Neuronal stem cell (in vitro differentiated cells): ENCODE measurements at regions not wholly inside any gene's neighbourhood (a gene's known extent, or its start where the extent isn't known, plus 50 kb on each side); places are given as distances from the start of the nearest gene placed in this dataset.

Experiments
- DNase-seq: peaks from one replicate; pipeline ENCODE4 v3.0.0-alpha.2; 2013; ENCODE audit warnings: low spot score
- H2AFZ ChIP-seq: one replicate; pipeline ENCODE4 v1.6.1; 2013; ENCODE audit warnings: mild to moderate bottlenecking, low read length, inconsistent platforms
- H2AK5ac ChIP-seq: 2 replicates; pipeline ENCODE4 v1.6.1; 2013; ENCODE audit warnings: low read depth, mild to moderate bottlenecking, inconsistent platforms, low read length, moderate library complexity, mixed read lengths
- H2BK120ac ChIP-seq: 2 replicates; pipeline ENCODE4 v1.6.1; 2013; ENCODE audit warnings: low read depth, mild to moderate bottlenecking, inconsistent platforms, low read length, moderate library complexity, mixed read lengths
- H2BK12ac ChIP-seq: one replicate; pipeline ENCODE4 v1.6.1; 2013; ENCODE audit warnings: low read length, inconsistent platforms
- H2BK15ac ChIP-seq: 2 replicates; pipeline ENCODE4 v1.6.1; 2013; ENCODE audit warnings: mild to moderate bottlenecking, low read length, inconsistent platforms, mixed read lengths
- H2BK5ac ChIP-seq: one replicate; pipeline ENCODE4 v1.6.1; 2013; ENCODE audit warnings: inconsistent platforms, mild to moderate bottlenecking, low read length, moderate library complexity
- H3K14ac ChIP-seq: one replicate; pipeline ENCODE4 v1.6.1; 2013; ENCODE audit warnings: low read length, inconsistent platforms
- H3K18ac ChIP-seq: 2 replicates; pipeline ENCODE4 v1.6.1; 2013; ENCODE audit warnings: low read length, inconsistent platforms
- H3K23ac ChIP-seq: 2 replicates; pipeline ENCODE4 v1.6.1; 2013; ENCODE audit warnings: low read depth, mild to moderate bottlenecking, mixed read lengths, low read length, inconsistent platforms; ENCODE audit not compliant: poor library complexity
- H3K27ac ChIP-seq: replicated peaks from 3 replicates; pipeline ENCODE4 v1.5.1; 2013; ENCODE audit warnings: low read length, inconsistent platforms
- H3K27me3 ChIP-seq, 3 experiments: 2 replicates each; pipeline ENCODE4 v1.6.1; 2013; ENCODE audit warnings: low read length in 3 of 3, mild to moderate bottlenecking in 2 of 3, inconsistent platforms in 1 of 3, low read depth in 1 of 3, mixed read lengths in 1 of 3, moderate library complexity in 1 of 3; ENCODE audit not compliant: control insufficient read depth in 3 of 3, insufficient read depth in 3 of 3
- H3K36me3 ChIP-seq, 2 donors: replicated peaks in 1 of 2; 2 replicates each; pipeline ENCODE4 v1.6.1; 2013; ENCODE audit warnings: low read length in 2 of 2; ENCODE audit not compliant: control insufficient read depth in 2 of 2, insufficient read depth in 2 of 2
- H3K4ac ChIP-seq: 2 replicates; pipeline ENCODE4 v1.6.1; 2013; ENCODE audit warnings: inconsistent platforms, mild to moderate bottlenecking, low read length, moderate library complexity
- H3K4me1 ChIP-seq, 2 donors: 1 replicate in 1 of 2; 2 replicates in 1 of 2; pipeline ENCODE4 v1.6.1; 2013; ENCODE audit warnings: low read length in 2 of 2, low read depth in 1 of 2; ENCODE audit not compliant: control insufficient read depth in 2 of 2, insufficient read depth in 1 of 2
- H3K4me2 ChIP-seq: one replicate; pipeline ENCODE4 v1.6.1; 2013; ENCODE audit warnings: mild to moderate bottlenecking, low read length, inconsistent platforms; ENCODE audit not compliant: insufficient read depth, poor library complexity, severe bottlenecking
- H3K4me3 ChIP-seq, 2 donors: 2 replicates each; pipeline ENCODE4 v1.5.1; 2013; ENCODE audit warnings: low read length in 2 of 2, mild to moderate bottlenecking in 2 of 2, inconsistent platforms in 1 of 2, moderate library complexity in 1 of 2
- H3K79me1 ChIP-seq: one replicate; pipeline ENCODE4 v1.6.1; 2013; ENCODE audit warnings: low read depth, mild to moderate bottlenecking, inconsistent platforms, low read length, moderate library complexity
- H3K9ac ChIP-seq: one replicate; pipeline ENCODE4 v1.6.1; 2013; ENCODE audit warnings: mild to moderate bottlenecking, low read depth, low read length, inconsistent platforms; ENCODE audit not compliant: poor library complexity
- H3K9me3 ChIP-seq, 2 donors: replicated peaks in 1 of 2; 2 replicates each; pipeline versions ENCODE3 to v1.6.1; 2013; ENCODE audit warnings: low read length in 2 of 2, mild to moderate bottlenecking in 2 of 2, inconsistent platforms in 1 of 2, low read depth in 1 of 2, mixed read lengths in 1 of 2, moderate library complexity in 1 of 2; ENCODE audit not compliant: control insufficient read depth in 2 of 2, insufficient read depth in 1 of 2
- H4K8ac ChIP-seq: one replicate; pipeline ENCODE4 v1.6.1; 2013; ENCODE audit warnings: low read depth, mild to moderate bottlenecking, inconsistent platforms, low read length, moderate library complexity
- H4K91ac ChIP-seq: one replicate; pipeline ENCODE4 v1.6.1; 2013; ENCODE audit warnings: low read length, low read depth, mild to moderate bottlenecking, inconsistent platforms; ENCODE audit not compliant: poor library complexity
- WGBS, 2 donors: extraction: QIAGEN DNeasy Blood & Tissue Kit; methylation state at CpG; one replicate each; pipeline ENCODE4 v1.1.7; 2013; ENCODE audit warnings: missing lambda C conversion rate in 2 of 2, mixed read lengths in 1 of 2; ENCODE audit not compliant: insufficient read length in 2 of 2, insufficient replicate concordance in 1 of 2; ENCODE audit errors: extremely low coverage in 2 of 2; 5-methylcytosine and 5-hydroxymethylcytosine counted together

DNA sequence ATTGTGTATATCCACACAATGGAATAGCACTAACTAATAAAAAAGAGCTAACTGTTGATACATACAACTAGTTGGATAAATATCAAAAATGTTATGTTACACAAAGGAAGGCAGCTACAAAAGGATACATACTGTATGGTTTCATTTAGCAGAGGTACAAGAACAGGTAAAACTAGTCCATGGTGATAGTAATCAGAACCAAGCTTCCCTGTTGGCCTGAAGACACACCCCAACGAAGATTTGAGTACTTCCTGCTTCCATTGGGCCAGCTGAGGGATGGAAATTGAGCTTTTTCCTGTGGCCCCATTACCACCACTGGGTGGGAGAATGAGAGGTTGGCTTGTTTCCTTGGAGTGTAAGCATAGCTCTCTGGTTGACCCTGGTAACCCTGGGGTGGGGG lies 117.3 kb upstream of the CADPS start:
- WGBS, 2 donors = no CpG with 5 or more reads among the region's 1 CpG
- Histone ChIP-seq H3K79me1 (no peaks in the 10 kb centered on the region), H2BK12ac (no peak overlapping the region), H3K27me3 (no peaks in the 10 kb centered on the region), H2BK5ac (no peak overlapping the region), H2BK15ac (peak overlapping the region; percentile 65), H3K27ac (no peak overlapping the region), H4K8ac (no peak overlapping the region), H3K18ac (no peak overlapping the region), H3K4ac (no peak overlapping the region), H3K4me3 (no peak overlapping the region), H3K14ac (no peak overlapping the region), H3K9ac (no peak overlapping the region), H3K36me3 (no peaks in the 10 kb centered on the region), H2AFZ (no peak overlapping the region), H2BK120ac (no peak overlapping the region), H4K91ac (no peak overlapping the region), H3K4me1 (peaks cover 0 to 5% of the 10 kb centered on the region in 2 donors), H3K23ac (no peak overlapping the region), H3K9me3 (no peaks in the 10 kb centered on the region), H3K4me2 (no peak overlapping the region), H2AK5ac (peak overlapping the region; percentile 27)
- no peak for DNase-seq

GRCh38 chr3:62995119-62995518 lies 119.9 kb upstream of the CADPS start:
- WGBS, 2 donors = no CpG with 5 or more reads among the region's 3 CpGs
- Histone ChIP-seq H3K4me2 (no peak overlapping the region), H2AFZ (no peak overlapping the region), H3K4ac (no peak overlapping the region), H4K91ac (no peak overlapping the region), H2AK5ac (no peak overlapping the region), H3K18ac (no peak overlapping the region), H3K27ac (no peak overlapping the region), H3K36me3 (no peaks in the 10 kb centered on the region), H2BK12ac (no peak overlapping the region), H2BK5ac (no peak overlapping the region), H3K23ac (no peak overlapping the region), H3K79me1 (no peaks in the 10 kb centered on the region), H3K27me3 (no peaks in the 10 kb centered on the region), H2BK120ac (no peak overlapping the region), H3K14ac (no peak overlapping the region), H4K8ac (no peak overlapping the region), H3K9ac (no peak overlapping the region), H3K4me3 (no peak overlapping the region), H2BK15ac (no peak overlapping the region), H3K9me3 (no peaks in the 10 kb centered on the region), H3K4me1 (peaks cover 0 to 4% of the 10 kb centered on the region in 2 donors)
- no peak for DNase-seq

DNA sequence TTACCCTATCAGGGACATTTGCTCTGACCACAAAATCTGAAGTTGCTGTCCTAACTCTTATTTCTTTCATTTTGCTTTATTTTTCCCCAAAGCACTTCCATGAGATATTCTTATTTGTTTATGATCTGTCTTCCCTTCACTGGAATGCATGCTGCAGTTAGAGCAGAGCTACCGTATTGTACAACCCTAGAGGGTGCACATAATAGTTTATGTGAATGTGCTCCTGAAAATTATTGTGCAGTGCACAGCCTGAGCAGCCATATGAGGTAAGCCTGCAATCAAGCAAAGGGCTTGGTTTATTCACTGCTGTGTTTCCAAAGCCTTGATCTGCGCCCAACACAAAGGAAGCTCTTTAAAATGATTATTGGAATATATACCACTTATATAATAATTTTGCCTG lies 120.3 kb upstream of the CADPS start:
- no peak overlapping the region for H2BK120ac ChIP-seq
- H2BK12ac ChIP-seq = no peak overlapping the region
- H3K4me3 ChIP-seq = no peak overlapping the region
- no peak overlapping the region for H4K8ac ChIP-seq
- no peaks in the 10 kb centered on the region for H3K36me3 ChIP-seq
- H3K14ac ChIP-seq = no peak overlapping the region
- H3K4ac ChIP-seq = no peak overlapping the region
- no peak overlapping the region for H3K9ac ChIP-seq
- H3K79me1 ChIP-seq = no peaks in the 10 kb centered on the region
- no peaks in the 10 kb centered on the region for H3K27me3 ChIP-seq
- H2AK5ac ChIP-seq = no peak overlapping the region
- H4K91ac ChIP-seq = no peak overlapping the region
- H3K27ac ChIP-seq = no peak overlapping the region
- H2BK15ac ChIP-seq = no peak overlapping the region
- no peak overlapping the region for H2BK5ac ChIP-seq
- no peak overlapping the region for H3K4me2 ChIP-seq
- H3K18ac ChIP-seq = no peak overlapping the region
- no peak overlapping the region for H3K23ac ChIP-seq
- no CpG with 5 or more reads among the region's 2 CpGs for WGBS, 2 donors
- H3K9me3 ChIP-seq = no peaks in the 10 kb centered on the region
- H2AFZ ChIP-seq = no peak overlapping the region
- peaks cover 0 to 2% of the 10 kb centered on the region in 2 donors for H3K4me1 ChIP-seq
- DNase-seq = no peak

GRCh38 chr3:62997369-62997768 lies 122.2 kb upstream of the CADPS start:
- DNase-seq = no peak
- Histone ChIP-seq H3K9ac (no peak overlapping the region), H3K14ac (no peak overlapping the region), H2AK5ac (no peak overlapping the region), H4K91ac (no peak overlapping the region), H4K8ac (no peak overlapping the region), H3K4ac (no peak overlapping the region), H2BK5ac (no peak overlapping the region), H3K9me3 (no peaks in the 10 kb centered on the region), H3K79me1 (no peaks in the 10 kb centered on the region), H3K18ac (no peak overlapping the region), H2AFZ (no peak overlapping the region), H3K27me3 (no peaks in the 10 kb centered on the region), H3K36me3 (no peaks in the 10 kb centered on the region), H2BK12ac (no peak overlapping the region), H3K4me2 (no peak overlapping the region), H3K4me3 (no peak overlapping the region), H3K23ac (no peak overlapping the region), H3K27ac (no peak overlapping the region), H2BK120ac (no peak overlapping the region), H2BK15ac (no peak overlapping the region), H3K4me1 (peaks cover 0 to 2% of the 10 kb centered on the region in 2 donors)
- no CpG with 5 or more reads among the region's 2 CpGs for WGBS, 2 donors
